Ishikawa (cell line): ENCODE measurements at regions not wholly inside any gene's neighbourhood (a gene's known extent, or its start where the extent isn't known, plus 50 kb on each side); places are given as distances from the start of the nearest gene placed in this dataset.

Source experiments
- CEBPB ChIP-seq: IDR thresholded peaks from 2 replicates; pipeline ENCODE4 v1.6.1; 2012
- CREB1 ChIP-seq: IDR thresholded peaks from 2 replicates; pipeline ENCODE4 v1.6.1; 2012; ENCODE audit warnings: low read depth
- EGR1 ChIP-seq: IDR thresholded peaks from 2 replicates; pipeline ENCODE4 v1.6.1; 2012
- EP300 ChIP-seq: IDR thresholded peaks from 2 replicates; pipeline ENCODE4 v1.6.1; 2012; ENCODE audit warnings: borderline replicate concordance
- FOXM1 ChIP-seq: IDR thresholded peaks from 2 replicates; pipeline ENCODE4 v1.6.1; 2012; ENCODE audit warnings: low read depth, borderline replicate concordance
- MAX ChIP-seq: IDR thresholded peaks from 2 replicates; pipeline ENCODE4 v1.6.1; 2012
- NFIC ChIP-seq: IDR thresholded peaks from 2 replicates; pipeline ENCODE4 v1.6.1; 2012
- RAD21 ChIP-seq: IDR thresholded peaks from 2 replicates; pipeline ENCODE4 v1.6.1; 2012; ENCODE audit warnings: low read depth
- REST ChIP-seq: IDR thresholded peaks from 2 replicates; pipeline ENCODE4 v1.6.1; 2012; ENCODE audit warnings: low read depth, mild to moderate bottlenecking
- TAF1 ChIP-seq: IDR thresholded peaks from 2 replicates; pipeline ENCODE4 v1.6.1; 2012; ENCODE audit warnings: low read depth, mild to moderate bottlenecking
- TCF12 ChIP-seq: IDR thresholded peaks from 2 replicates; pipeline ENCODE4 v1.6.1; 2012; ENCODE audit warnings: low read depth
- TEAD4 ChIP-seq: IDR thresholded peaks from 2 replicates; pipeline ENCODE4 v1.6.1; 2012
- YY1 ChIP-seq: IDR thresholded peaks from 2 replicates; pipeline ENCODE4 v1.6.1; 2012; ENCODE audit warnings: low read depth
- ZBTB7A ChIP-seq: IDR thresholded peaks from 2 replicates; pipeline ENCODE4 v1.6.1; 2012; ENCODE audit warnings: low read depth
- TF ChIP-seq, protein P1 (sequence below): IDR thresholded peaks from 2 replicates; pipeline ENCODE4 v1.6.1; 2012

- TF ChIP-seq EP300, result no peak
- TF ChIP-seq CEBPB, result no peak
- TF ChIP-seq RAD21, result no peak
- TF ChIP-seq TAF1, result no peak
Observed at GRCh38 chr2:107102176-107102575, 216.2 kb upstream of the ST6GAL2 start.

- TF ChIP-seq MAX (no peak), TAF1 (no peak), EP300 (no peak), TEAD4 (no peak), NFIC (no peak), CREB1 (no peak), YY1 (no peak), REST (no peak), FOXM1 (no peak), TCF12 (no peak), RAD21 (no peak), ZBTB7A (no peak)
Observed at GRCh38 chr2:107107351-107107750, 221.4 kb upstream of the ST6GAL2 start.

DNA sequence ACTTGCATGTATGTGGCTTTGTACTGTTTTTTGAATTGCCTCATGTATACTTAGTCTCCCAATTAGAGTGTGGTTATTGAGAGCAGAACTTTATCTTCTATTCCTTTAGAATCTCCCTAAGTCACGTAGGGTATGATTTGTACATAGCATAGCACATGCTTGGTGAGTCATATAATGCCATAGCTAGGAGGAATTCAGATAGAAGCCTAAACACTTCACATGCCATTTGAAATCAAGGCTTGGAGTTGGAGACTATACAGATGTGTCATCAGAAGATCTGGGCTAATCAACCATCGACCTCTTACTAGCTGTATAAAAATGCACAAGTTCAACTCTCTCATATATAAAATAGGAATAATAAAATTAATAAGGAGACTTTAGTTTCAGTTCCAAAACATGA is 222.6 kb upstream of the ST6GAL2 start:
- no peak for TF ChIP-seq REST
- no peak for TF ChIP-seq TCF12
- no peak for TF ChIP-seq EP300
- TF ChIP-seq TAF1, result no peak
- TF ChIP-seq TEAD4, result no peak
- TF ChIP-seq, protein P1, sequence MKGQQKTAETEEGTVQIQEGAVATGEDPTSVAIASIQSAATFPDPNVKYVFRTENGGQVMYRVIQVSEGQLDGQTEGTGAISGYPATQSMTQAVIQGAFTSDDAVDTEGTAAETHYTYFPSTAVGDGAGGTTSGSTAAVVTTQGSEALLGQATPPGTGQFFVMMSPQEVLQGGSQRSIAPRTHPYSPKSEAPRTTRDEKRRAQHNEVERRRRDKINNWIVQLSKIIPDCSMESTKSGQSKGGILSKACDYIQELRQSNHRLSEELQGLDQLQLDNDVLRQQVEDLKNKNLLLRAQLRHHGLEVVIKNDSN, result no peak
- TF ChIP-seq CEBPB, result no peak
- TF ChIP-seq EGR1, result no peak
- no peak for TF ChIP-seq YY1
- TF ChIP-seq FOXM1, result no peak
- TF ChIP-seq CREB1, result no peak
- no peak for TF ChIP-seq ZBTB7A
- TF ChIP-seq NFIC, result no peak
- TF ChIP-seq MAX, result no peak
- TF ChIP-seq RAD21, result no peak

GRCh38 chr2:107111623-107112022 is 225.7 kb upstream of the ST6GAL2 start:
- TF ChIP-seq TAF1 (no peak), EGR1 (no peak), EP300 (no peak), CEBPB (no peak), TCF12 (no peak), REST (no peak), RAD21 (no peak), ZBTB7A (no peak)
- TF ChIP-seq, protein P1, result no peak

GRCh38 chr2:107112561-107112960 is 226.6 kb upstream of the ST6GAL2 start:
- TF ChIP-seq FOXM1, result no peak
- TF ChIP-seq EP300, result no peak
- no peak for TF ChIP-seq RAD21
- no peak for TF ChIP-seq EGR1
- TF ChIP-seq MAX, result no peak
- no peak for TF ChIP-seq CREB1
- TF ChIP-seq TCF12, result no peak
- no peak for TF ChIP-seq YY1
- TF ChIP-seq, protein P1, result no peak
- TF ChIP-seq ZBTB7A, result no peak
- no peak for TF ChIP-seq CEBPB
- no peak for TF ChIP-seq TAF1
